ENCODE measurements at regions not wholly inside any gene's neighbourhood (a gene's known extent, or its start where the extent isn't known, plus 50 kb on each side); places are given as distances from the start of the nearest gene placed in this dataset.
A peak's percentile ranks its signal among the peaks of the same experiment; 100 is the strongest.

- ATAC-seq: no peak
- Histone ChIP-seq H3K36me3 (ENCODE audit: insufficient read depth in 1 of 2, low read depth in 1 of 2) (no peaks in the 10 kb centered on the region), H3K27me3 (ENCODE audit: insufficient read depth in 3 of 3, low read length in 2 of 3) (no peaks in the 10 kb centered on the region), H3K4me3 (no peak overlapping the region), H3K9me3 (no peaks in the 10 kb centered on the region), H3K4me1 (no peaks in the 10 kb centered on the region), H3K27ac (no peak overlapping the region)
- TF ChIP-seq CTCF (IDR thresholded peaks at IDR 0.05): no peak
- intact Hi-C loops (cut with DNase I): no loop called here
- no peak for DNase-seq
Observed at GRCh38 chr4:127113844-127114362, 518.9 kb upstream of the INTU start.

- no peaks in the 10 kb centered on the region for H3K36me3 ChIP-seq (ENCODE audit: insufficient read depth in 1 of 2, low read depth in 1 of 2)
- no peaks in the 10 kb centered on the region for H3K9me3 ChIP-seq
- no peak for TF ChIP-seq CTCF (IDR thresholded peaks at IDR 0.05)
- no peaks in the 10 kb centered on the region for H3K4me1 ChIP-seq
- H3K27me3 ChIP-seq (ENCODE audit: insufficient read depth in 3 of 3, low read length in 2 of 3): no peaks in the 10 kb centered on the region
- 66 to 74% (median 69%) methylated on average over 3 of the region's 3 CpGs for WGBS, 3 donors
- intact Hi-C loops (cut with DNase I): no loop called here
- no peak for DNase-seq
- no peak overlapping the region for H3K4me3 ChIP-seq
- no peak overlapping the region for H3K27ac ChIP-seq
- no peak for ATAC-seq
Observed at GRCh38 chr4:127118681-127119080, 514.1 kb upstream of the INTU start.

- Histone ChIP-seq H3K9me3 (no peaks in the 10 kb centered on the region), H3K4me1 (no peaks in the 10 kb centered on the region), H3K27ac (no peak overlapping the region), H3K4me3 (no peak overlapping the region), H3K27me3 (ENCODE audit: insufficient read depth in 3 of 3, low read length in 2 of 3) (no peaks in the 10 kb centered on the region), H3K36me3 (ENCODE audit: insufficient read depth in 1 of 2, low read depth in 1 of 2) (no peaks in the 10 kb centered on the region)
- no peak for TF ChIP-seq CTCF (IDR thresholded peaks at IDR 0.05)
- WGBS, 3 donors: 78 to 83% (median 82%) methylated on average over 11 of the region's 11 CpGs
- no peak for DNase-seq
- peak in 1 of 4 donors; percentile 17 for ATAC-seq
- intact Hi-C loops (cut with DNase I): no loop called here
Observed at GRCh38 chr4:127120441-127121090, 512.2 kb upstream of the INTU start.

- Histone ChIP-seq H3K4me3 (no peak overlapping the region), H3K4me1 (no peaks in the 10 kb centered on the region), H3K27me3 (ENCODE audit: insufficient read depth in 3 of 3, low read length in 2 of 3) (no peaks in the 10 kb centered on the region), H3K9me3 (no peaks in the 10 kb centered on the region), H3K36me3 (ENCODE audit: insufficient read depth in 1 of 2, low read depth in 1 of 2) (no peaks in the 10 kb centered on the region), H3K27ac (no peak overlapping the region)
- 85 to 93% (median 88%) methylated on average over 2 of the region's 2 CpGs for WGBS, 3 donors
- DNase-seq: no peak
- ATAC-seq: no peak
- intact Hi-C loops (cut with DNase I): no loop called here
- no peak for TF ChIP-seq CTCF (IDR thresholded peaks at IDR 0.05)
Observed at GRCh38 chr4:127124919-127125318, 507.8 kb upstream of the INTU start.

GRCh38 chr4:127126718-127127117 is 506.0 kb upstream of the INTU start:
- 84 to 93% (median 92%) methylated on average over 1 of the region's 1 CpG for WGBS, 3 donors
- TF ChIP-seq CTCF (IDR thresholded peaks at IDR 0.05): no peak
- no peak for DNase-seq

More at GRCh38 chr4:127126718-127127117, 506.0 kb upstream of the INTU start:
- no peaks in the 10 kb centered on the region for H3K27me3 ChIP-seq (ENCODE audit: insufficient read depth in 3 of 3, low read length in 2 of 3)
- ATAC-seq: no peak
- H3K9me3 ChIP-seq: no peaks in the 10 kb centered on the region
- H3K36me3 ChIP-seq (ENCODE audit: insufficient read depth in 1 of 2, low read depth in 1 of 2): no peaks in the 10 kb centered on the region
- H3K4me3 ChIP-seq: no peak overlapping the region
- H3K27ac ChIP-seq: no peak overlapping the region
- no peaks in the 10 kb centered on the region for H3K4me1 ChIP-seq
- intact Hi-C loops (cut with DNase I): no loop called here

Measured in psoas muscle (tissue), 7 donors.